ENCODE measurements at regions not wholly inside any gene's neighbourhood (a gene's known extent, or its start where the extent isn't known, plus 50 kb on each side); places are given as distances from the start of the nearest gene placed in this dataset.

- no peak for TF ChIP-seq CTCF (IDR thresholded peaks at IDR 0.05; ENCODE audit: low read depth, low read length, poor library complexity, severe bottlenecking)
- no peak for TF ChIP-seq EZH2phosphoT487 (IDR thresholded peaks at IDR 0.05; ENCODE audit: borderline replicate concordance, low read length)
Measured at GRCh38 chr10:42519079-42519478, 119.3 kb downstream of the ZNF33B start.
